HT-29 (cell line): ENCODE measurements at regions not wholly inside any gene's neighbourhood (a gene's known extent, or its start where the extent isn't known, plus 50 kb on each side); places are given as distances from the start of the nearest gene placed in this dataset.
"Not testable (repeated sequence)": the region's sequence is repeated elsewhere in the genome, so short reads cannot be mapped to it uniquely, and the experiment has no call there.

Experiments used
- DNase-seq: peaks from one replicate; pipeline ENCODE4 v3.0.0-alpha.2; 2015; ENCODE audit warnings: low spot score

DNA sequence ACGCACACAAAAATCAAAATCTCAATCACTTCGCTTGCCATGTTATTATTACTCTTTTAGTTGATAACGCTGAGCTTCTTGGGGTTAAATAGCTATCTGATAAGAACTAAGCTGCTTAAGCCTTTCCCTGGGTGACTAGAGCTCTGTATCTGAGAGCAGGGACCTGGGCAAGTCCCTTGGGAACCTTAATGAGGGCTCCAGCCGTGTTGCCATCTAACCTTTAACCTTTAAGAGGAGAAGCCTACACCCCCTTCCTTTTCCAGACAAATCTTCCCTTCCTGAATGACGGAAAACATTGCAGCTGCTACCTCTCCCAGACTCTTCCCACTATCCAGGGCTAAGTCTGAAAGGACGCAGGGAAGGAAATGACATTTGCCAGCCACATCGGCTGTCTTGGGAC is 216.5 kb upstream of the RAI14 start:
- no peak for DNase-seq

DNA sequence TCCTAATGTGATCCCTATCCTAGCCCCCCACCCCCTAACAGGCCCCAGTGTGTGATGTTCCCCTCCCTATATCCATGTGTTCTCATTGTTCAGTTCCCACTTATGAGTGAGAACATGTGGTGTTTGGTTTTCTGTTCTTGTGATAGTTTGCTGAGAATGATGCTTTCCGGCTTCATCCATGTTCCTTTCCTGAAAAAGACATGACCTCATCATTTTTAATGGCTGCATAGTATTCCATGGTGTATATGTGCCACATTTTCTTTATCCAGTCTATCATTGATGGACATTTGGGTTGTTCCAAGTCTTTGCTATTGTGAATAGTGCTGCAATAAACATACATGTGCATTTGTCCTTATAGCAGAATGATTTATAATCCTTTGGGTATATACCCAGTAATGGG is 214.4 kb upstream of the RAI14 start:
- DNase-seq: not testable (repeated sequence)

DNA sequence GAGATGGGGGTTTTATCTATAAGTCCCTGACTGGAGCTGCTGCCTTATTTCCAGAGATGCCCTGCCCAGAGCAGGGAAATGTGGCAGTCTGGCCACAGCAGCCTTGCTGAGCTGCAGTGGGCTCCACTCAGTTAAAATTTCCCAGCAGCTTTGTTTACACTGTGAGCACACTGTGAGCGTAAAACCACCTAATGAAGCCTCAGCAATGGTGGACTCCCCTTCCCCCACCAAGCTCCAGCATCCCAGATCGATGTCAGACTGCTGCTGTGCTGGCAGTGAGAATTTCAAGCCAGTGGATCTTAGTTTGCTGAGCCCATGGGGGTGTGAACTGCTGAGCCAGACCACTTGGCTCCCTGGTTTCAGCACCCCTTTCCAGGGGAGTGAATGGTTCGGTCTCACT is 208.7 kb upstream of the RAI14 start:
- DNase-seq: no peak

DNA sequence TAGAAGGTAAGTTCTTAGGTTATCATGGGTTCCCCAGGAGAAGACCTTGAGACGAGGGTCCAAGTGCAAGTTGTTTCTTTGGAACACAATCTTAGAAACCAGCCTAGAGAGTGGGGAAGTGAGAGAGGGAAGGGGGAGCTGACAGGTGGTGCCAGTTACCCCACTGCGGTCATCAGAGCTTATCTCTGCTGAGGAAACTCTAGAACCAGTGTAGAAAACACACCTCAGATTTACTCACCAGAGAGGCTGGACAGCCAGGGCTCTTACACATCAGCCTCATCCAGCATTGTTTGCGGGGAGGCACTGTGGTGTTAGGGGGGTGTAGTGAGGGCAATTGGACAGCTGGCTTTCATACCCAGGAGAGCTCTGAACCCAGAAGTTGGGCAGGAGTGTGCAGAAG is 206.5 kb upstream of the RAI14 start:
- DNase-seq: no peak

DNA sequence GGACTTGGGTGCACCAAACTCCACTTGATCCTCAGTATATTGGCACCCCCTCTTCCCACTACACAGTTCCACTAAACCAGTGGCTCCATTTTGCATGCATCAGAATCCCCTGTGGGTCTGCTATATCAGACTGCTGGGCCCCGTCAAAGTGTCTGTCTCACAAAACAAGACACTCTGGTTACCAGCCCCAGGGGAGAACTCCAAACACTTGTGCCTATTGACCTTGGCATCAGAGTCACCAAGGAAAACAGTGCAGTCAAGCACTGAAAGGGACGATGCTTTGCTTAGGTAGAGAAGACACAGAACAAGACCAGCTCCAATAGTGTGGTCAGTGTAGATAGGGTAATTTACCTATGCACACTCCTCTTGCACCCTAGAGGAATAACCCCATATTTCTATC is 205.8 kb upstream of the RAI14 start:
- DNase-seq: no peak

DNA sequence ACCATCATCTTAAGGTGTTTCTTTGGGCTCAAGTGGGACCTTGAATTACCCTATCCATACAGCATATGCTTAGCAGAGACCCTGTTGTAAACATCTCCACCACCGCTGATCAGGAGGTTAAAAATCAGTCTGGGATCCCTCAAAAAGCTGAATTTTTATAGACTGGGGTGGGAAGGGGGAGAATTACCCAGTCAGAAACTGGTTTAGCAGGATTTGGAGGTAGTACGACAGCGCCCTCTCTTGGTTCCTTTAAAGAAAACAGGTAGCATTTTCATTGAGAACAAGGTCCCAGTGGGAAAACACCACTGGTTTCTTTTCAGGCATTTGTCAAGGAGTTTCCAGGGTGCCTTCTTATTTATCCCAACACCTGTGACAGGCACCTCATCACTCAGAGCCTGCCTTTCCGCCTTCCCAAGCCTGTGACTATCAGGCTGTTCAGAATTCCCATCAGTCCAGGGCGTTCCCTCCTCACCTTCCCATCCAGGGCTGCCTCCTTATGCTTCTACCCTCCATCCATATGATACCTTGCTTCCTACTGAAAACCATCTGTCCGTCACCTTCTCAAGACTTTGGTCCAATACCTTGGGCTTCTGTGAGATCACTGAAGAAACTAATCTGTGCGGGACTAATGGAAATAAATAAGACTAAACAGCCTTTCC is 203.8 kb upstream of the RAI14 start:
- DNase-seq: peak; percentile 94

DNA sequence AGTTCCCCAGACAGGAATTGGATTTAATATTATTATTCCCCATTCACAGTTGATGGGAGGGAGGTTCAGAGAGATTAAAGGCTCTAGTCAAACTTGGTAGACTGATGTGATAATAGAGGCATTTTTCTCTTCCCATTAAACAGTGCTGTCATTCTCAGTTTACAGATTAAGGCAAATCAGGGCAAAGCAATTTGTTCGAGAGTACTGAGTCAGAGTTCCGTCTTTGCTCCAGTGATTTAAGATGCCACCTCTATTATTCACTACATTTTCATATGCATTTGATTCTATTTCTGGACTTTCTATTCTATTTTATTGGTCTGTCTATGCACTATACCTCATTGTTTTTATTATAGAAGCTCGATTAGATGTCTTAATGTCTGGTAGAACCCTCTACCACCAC is 201.0 kb upstream of the RAI14 start:
- no peak for DNase-seq

DNA sequence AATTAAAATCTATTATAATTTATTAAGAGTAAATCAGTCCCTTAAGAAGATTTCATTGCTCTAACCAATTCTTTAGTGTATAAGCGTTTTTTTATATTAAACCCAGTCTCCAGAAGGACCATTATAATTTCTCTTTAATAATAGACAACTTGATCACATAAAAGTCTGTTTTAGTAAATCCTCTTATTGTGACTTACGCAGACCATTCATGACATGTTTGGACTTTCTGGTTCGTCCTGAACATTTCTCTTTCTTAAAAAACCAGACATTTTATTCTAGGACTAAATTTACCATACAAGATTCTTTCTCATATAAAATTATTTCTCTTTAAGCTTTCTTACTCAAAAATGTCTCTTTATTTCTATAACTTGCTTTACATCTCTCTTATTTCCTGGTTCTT is 196.2 kb upstream of the RAI14 start:
- DNase-seq: no peak

DNA sequence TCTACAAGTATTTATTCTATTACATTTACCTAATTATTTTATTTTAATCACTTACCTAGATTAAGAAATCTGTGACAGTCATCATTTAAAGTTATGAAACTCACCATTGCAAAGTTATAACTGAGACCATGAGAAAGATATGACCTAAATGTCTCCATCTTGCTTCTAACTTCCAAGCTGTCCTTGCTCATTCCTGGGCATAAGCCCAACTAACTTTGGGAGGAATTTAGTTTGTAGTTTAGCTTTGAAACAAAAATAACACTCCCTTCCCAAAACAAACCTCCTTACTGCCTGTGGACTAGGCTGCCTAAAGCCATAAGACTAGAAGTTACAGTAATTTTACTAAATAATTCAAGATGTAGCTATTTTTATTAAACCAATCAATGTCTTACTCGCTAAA is 195.6 kb upstream of the RAI14 start:
- DNase-seq: no peak

DNA sequence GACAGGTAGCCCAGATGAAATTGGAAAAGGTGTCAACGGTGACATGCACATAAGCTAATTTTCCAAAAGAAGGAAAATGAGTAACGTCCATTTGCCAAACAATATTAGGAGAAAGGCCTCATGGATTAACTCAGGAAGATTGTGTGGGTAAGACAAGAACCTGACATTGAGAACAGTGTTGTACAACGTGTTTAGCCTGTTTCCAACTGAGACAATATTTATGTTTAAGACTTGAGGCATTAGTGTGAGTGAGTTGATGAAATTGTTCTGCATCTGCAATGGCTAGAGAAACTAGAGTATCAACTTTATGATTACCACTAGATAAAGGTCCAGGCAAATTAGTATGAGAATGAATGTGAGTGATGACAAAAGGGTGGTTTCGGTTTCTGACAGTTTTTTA is 191.3 kb upstream of the RAI14 start:
- no peak for DNase-seq

DNA sequence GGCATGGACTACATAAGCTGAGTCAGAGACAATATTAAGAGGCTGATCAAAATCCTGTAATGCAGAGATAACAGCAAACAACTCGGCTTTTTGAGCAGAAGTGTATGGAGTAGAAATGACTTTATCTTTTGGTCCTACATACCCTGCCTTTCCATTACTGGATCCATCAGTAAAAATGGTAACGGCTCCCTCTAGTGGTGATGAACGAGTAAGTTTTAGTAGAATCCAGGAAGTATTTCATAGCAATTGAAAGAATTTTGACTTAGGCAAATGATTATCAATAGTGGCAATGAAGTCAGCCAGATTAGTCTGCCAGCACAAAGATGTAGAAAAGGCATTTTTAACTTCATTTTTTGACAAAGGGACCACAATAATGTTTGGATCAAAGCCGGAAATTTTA is 190.8 kb upstream of the RAI14 start:
- peak; percentile 83 for DNase-seq

DNA sequence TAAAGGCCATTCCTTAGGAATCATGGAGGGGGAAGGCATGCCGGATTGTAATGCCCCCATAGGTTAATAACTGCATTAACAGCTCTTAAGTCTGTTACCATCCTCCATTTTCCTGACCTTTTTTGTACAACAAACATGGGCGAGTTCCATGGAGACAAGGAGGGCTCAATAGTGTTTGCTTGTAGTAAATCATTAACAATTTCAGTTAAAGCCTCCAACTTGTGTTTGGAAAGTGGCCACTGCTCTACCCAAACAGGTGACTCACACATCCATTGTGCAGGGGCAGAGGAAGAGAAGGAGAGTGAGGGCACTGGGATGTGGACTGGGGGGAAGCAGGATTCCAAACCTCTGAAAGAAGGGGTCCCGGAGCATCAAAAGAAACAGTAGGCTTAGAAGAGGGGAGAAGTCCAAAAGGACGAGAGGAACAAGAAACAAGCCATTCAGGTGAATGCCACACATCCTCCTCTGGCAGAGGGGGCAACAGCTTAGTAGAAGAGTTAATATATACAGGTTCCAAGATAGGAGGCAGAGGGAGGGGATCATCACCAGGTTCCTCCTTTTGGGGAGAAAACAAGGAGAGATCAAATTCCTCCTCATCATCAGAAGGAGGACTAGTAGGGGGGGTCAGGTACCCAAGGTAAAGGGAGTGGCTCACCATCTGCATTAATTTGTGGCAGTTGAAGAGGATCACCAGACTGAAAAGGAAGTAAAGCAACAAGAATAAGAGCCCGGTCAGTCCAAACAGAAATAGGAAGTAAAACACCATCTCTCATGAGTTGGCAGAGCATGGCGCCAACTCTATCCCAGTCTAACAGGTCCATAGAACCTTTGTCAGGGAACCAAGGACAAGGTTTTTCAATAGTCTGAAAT is 189.4 kb upstream of the RAI14 start:
- DNase-seq: peak; percentile 83

DNA sequence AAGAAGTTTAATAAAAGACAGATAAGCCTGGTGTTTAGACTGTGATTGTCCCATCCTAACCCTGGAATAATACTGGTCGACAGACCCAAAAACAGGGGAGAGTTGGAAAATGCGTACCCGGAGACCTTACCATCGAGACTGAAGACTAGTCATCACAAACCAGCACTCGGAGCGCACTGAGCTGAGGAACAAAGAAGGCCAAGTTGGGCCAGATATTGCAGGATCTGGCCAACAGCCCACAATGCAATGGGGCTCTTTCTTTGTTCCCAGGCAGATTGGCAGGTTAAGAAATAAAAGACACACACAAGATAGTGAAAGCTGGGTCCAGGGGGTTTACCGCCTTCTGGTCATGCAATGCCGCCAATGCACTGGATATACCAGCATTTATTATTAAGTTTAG is 188.7 kb upstream of the RAI14 start:
- DNase-seq: no peak

DNA sequence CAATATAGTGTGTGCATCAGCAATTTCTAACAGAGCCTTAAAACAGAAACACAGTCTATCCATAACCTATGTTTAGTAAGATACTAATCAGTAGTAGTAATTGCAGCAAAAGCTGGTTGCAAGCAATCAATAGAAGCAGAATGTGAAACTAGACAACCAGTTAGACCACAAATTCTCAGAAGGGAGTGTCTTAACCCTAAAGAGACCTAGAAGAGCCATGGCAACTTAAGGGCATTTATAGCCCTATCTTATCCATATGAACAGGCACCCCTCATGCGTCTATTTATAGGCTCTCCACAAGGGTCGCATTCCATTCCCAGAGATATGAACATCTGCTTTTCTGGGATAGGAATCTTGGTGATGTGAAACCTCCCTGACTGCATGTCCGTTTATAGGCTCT is 188.1 kb upstream of the RAI14 start:
- peak; percentile 22 for DNase-seq

DNA sequence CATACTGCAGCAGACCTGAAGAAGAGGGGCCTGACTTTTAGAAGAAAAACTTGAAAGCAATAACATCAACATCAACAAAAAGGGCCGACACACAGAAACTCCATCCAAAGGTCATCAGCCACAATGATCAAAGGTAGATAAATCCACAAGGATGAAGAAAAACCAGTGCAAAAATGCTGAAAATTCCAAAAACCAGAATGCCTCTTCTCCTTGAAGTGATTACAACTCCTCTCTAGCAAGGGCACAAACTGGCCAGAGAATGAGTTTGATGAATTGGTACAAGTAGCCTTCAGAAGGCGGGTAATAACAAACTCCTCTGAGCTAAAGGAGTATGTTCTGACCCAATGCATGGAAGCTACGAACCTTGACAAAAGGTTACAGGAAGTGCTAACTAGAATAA is 186.2 kb upstream of the RAI14 start:
- peak; percentile 63 for DNase-seq

DNA sequence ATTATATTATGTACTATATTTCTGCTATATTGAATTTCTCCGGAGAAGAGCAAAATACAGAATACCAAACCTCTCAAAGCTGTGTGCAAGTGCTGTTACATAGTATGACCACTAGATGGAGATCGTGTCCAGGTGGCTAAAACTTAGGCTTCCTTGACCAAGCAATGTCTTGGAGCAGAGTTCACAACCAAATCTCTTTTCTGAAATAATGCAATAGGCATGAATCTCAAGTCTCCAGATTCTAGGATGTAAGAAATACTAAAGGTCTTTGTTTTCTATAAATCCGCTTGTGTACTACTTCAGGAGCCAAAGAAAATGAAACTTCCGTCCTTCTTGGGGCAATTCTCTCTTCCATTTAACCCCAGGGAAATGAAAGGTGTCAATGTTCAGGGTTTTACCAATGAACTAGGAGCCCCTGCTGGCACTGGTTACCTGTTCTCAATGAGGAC is 181.5 kb upstream of the RAI14 start:
- DNase-seq: peak; percentile 84

DNA sequence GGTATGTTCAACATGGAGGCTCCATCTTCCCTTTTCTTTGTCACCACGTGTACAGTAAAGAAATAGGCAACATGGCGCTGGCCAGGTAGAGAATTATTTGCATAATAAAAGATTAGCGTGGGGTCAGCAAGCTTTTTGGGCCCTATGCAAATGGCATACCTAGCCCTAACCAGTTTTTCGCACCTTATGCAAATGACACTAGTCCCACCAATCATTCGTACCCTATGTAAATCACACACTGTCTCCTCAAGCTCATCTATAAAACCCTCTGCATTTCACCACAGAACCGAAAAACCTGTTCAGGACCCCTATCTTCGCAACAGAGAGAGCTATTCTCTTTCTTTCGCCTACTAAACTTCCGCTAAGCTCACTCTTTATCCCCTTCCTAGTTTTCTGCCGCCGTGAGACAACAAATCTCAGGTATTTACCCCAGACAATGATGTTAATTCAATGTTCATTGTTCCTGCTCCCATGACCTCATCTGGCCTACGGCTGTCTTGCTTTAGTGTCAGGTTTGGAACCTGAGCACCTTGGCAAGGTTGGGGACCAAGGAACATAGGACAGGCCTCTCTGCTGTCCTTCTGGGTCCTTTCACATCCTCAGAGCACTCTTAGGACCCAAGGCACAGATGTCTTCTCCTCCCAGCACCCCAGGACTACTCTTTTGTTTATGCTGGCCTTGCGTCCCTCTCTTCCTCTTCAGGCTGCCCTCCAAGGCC is 180.7 kb upstream of the RAI14 start:
- no peak for DNase-seq

DNA sequence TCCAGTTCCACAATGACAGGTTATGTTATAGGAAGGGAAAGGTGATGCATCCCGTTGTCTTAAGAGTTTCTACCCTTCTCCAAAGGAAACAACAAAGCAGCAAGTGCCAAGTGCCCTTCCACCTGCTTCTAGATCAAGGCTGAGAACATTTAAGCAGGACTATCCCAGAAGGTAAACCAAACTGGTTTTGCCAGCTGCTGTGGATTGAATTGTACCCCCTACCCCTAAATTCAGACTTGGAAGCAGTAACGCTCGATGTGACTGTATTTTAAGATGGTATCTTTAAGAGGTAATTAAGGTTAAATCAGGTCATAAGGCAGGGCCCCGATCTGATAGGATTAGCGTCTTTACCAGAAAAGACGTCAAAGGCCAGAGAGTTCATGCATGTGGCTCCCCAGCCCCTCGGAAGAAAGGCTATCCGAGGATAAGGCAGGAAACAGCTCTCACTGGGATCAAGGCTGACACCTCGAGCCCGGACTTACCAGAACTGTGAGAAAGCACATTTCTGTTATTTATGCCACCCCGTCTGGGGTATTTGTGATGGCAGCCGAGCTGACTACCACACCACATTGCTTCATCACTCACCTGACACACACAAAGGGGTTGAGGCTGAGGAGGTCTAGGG is 179.1 kb upstream of the RAI14 start:
- DNase-seq: no peak

DNA sequence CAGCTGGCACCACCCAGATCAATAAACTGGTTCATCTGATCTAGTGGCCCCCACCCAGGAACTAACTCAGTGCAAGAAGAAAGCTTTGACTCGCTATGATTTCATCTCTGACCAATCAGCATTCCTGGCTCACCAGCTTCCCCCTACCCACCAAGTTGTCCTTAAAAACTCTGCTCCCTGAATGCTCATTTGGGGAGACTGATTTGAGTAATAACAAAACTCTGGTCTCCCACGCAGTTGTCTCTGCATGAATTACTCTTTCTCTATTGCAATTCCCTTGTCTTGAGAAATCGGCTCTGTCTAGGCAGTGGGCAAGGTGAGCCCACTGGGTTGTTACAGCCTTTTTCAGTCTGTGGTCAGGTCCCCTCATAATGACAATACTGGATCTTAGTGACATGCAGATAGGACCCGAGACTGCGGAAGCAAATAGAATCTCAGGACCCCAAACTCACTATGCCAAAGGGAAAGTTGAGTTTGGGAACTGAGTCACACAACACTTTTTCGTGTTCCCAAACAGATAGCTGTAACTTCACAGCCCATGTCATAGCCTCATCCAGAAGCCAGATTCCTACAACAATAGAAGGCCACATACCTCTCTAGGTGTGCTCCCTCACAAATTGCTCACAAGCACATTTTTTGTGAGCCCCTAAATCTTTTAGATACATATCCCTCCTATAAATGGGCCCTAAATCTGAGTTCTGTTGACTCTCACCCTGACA is 175.2 kb upstream of the RAI14 start:
- no peak for DNase-seq

DNA sequence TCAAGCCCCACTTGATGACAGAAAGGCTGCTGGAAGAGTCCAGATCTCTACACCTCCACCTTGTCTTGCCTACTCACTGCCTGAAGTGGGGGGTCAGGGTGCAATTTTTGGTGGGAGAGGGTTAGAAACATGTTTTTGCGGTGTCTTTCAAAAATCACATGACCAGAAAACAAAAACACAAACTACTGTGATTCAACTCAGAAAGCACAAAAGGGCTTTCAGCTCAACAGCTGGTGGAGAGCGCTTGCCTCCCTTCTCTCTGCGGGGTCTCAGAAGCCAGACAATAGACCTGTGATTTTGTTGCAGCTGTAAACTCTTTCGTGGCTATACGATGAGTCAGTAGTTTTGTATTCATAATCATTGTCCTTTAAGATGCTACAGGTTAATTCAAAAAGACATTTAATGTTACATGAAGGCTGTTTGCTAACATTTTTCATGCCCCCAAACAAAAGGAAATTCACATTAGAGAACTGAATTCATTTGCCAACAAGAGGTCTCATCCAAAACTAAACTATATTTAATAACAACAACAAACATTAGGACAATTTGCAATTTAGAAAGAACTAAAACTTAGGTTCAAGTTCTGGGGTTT is 172.6 kb upstream of the RAI14 start:
- DNase-seq: no peak
